Testis (tissue), 2 donors: ENCODE measurements at regions not wholly inside any gene's neighbourhood (a gene's known extent, or its start where the extent isn't known, plus 50 kb on each side); places are given as distances from the start of the nearest gene placed in this dataset.

Experiments
- POLR2A ChIP-seq: fragments of 450-650 bp; IDR thresholded peaks from one replicate; pipeline ENCODE4 v1.6.1; 2017; ENCODE audit warnings: antibody characterized with exemption, mild to moderate bottlenecking, moderate library complexity
- TF ChIP-seq, protein P1 (sequence below), 3 experiments: fragments of 450-650 bp in 2 of 3; fragments of 200-600 bp in 1 of 3; sonication (generic) in 1 of 3; IDR thresholded peaks; one replicate each; pipeline ENCODE4 v1.5.1; 2016 to 2019; ENCODE audit warnings: antibody characterized with exemption in 3 of 3, mild to moderate bottlenecking in 2 of 3, moderate library complexity in 1 of 3

DNA sequence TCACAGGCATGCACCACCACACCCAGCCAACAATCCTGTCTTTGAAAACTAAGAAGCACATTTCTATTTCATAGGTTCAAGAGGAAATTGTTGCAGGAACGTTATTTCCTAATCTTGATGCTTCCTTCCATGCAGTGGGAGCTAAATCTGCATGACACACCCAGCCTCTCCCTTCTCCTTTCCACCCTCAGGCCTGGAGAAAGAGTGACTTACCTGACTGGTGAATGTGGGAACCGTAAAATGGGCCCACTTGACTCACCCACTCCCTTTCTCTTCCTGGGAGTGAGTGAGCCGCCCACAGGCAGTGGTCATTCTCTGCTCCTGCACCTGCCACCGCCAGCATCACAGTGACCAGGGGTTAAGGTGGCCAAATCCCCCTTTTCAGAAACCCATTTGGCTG is 78.2 kb downstream of the C9orf50 start:
- TF ChIP-seq, protein P1, sequence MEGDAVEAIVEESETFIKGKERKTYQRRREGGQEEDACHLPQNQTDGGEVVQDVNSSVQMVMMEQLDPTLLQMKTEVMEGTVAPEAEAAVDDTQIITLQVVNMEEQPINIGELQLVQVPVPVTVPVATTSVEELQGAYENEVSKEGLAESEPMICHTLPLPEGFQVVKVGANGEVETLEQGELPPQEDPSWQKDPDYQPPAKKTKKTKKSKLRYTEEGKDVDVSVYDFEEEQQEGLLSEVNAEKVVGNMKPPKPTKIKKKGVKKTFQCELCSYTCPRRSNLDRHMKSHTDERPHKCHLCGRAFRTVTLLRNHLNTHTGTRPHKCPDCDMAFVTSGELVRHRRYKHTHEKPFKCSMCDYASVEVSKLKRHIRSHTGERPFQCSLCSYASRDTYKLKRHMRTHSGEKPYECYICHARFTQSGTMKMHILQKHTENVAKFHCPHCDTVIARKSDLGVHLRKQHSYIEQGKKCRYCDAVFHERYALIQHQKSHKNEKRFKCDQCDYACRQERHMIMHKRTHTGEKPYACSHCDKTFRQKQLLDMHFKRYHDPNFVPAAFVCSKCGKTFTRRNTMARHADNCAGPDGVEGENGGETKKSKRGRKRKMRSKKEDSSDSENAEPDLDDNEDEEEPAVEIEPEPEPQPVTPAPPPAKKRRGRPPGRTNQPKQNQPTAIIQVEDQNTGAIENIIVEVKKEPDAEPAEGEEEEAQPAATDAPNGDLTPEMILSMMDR (IDR thresholded peaks at IDR 0.05), result no peak
- no peak for TF ChIP-seq POLR2A
